Mesothelial cell of epicardium (in vitro differentiated cells): ENCODE measurements at regions not wholly inside any gene's neighbourhood (a gene's known extent, or its start where the extent isn't known, plus 50 kb on each side); places are given as distances from the start of the nearest gene placed in this dataset.
"Not testable (repeated sequence)": the region's sequence is repeated elsewhere in the genome, so short reads cannot be mapped to it uniquely, and the experiment has no call there.

Source experiments
- DNase-seq, 2 experiments: peaks; one replicate each; pipeline ENCODE4 v3.0.0; 2021; ENCODE audit warnings: low spot score in 2 of 2; ENCODE audit not compliant: unreplicated experiment in 2 of 2
- H3K27ac Mint-ChIP-seq: 2 replicates; pipeline ENCODE4 v1.8.0; 2021; ENCODE audit warnings: mixed read lengths
- H3K27me3 Mint-ChIP-seq: 2 replicates; pipeline ENCODE4 v1.8.0; 2021; ENCODE audit warnings: low read depth, mixed read lengths
- H3K36me3 Mint-ChIP-seq: 2 replicates; pipeline ENCODE4 v1.8.0; 2021; ENCODE audit warnings: mixed read lengths
- H3K4me1 Mint-ChIP-seq: 2 replicates; pipeline ENCODE4 v1.8.0; 2021; ENCODE audit warnings: mixed read lengths
- H3K4me3 Mint-ChIP-seq: 2 replicates; pipeline ENCODE4 v1.8.0; 2021; ENCODE audit warnings: mild to moderate bottlenecking, moderate library complexity, mixed read lengths
- H3K9me3 Mint-ChIP-seq: 2 replicates; pipeline ENCODE4 v1.8.0; 2021; ENCODE audit warnings: mixed read lengths
- CTCF ChIP-seq: fragments of 200-600 bp; sonication (generic); IDR thresholded peaks from one replicate; pipeline ENCODE4 v1.5.0; 2021; ENCODE audit warnings: antibody characterized with exemption; ENCODE audit not compliant: unreplicated experiment

- Mint-ChIP-seq H3K27me3 (no peaks in the 10 kb centered on the region), H3K4me1 (peaks cover 9% of the 10 kb centered on the region), H3K27ac (no peak overlapping the region), H3K9me3 (no peaks in the 10 kb centered on the region), H3K4me3 (no peak overlapping the region), H3K36me3 (no peaks in the 10 kb centered on the region)
- DNase-seq: no peak
- TF ChIP-seq CTCF: no peak
Measured at GRCh38 chr14:56998728-56999127, 188.4 kb upstream of the OTX2 start.

DNA sequence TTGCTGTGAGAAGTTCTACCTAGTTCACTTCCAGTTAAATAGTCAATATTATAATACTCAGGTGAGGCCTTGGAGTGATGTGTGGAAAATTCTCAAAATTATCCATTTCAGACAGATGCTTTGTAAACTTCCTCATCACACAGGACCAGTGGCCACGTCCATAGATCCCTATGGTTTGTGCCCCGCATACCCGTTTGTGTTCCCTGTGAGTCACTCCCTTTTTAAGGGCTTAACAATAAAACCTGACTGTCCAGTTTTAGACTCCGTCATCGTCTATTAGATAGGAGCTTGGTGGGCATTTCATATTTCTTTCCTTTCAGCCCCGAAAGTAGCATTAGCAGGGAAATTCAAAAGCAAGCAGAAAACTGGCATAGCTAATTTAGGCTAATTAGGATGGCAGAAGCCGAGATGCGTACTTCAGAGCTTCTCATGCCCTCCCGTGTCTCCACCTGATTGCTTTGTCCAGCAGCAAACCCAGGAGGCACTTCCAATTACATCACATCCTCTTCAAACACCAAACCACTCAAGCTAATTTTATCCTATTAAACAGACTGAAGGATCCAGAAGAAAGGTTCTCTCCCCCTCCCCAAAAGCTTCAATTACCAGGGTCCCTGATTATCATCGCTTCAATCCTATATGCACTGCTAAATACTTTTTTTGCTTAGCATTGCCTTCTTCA is 186.6 kb upstream of the OTX2 start:
- peaks cover 9% of the 10 kb centered on the region for H3K4me1 Mint-ChIP-seq
- DNase-seq: no peak
- H3K4me3 Mint-ChIP-seq: no peak overlapping the region
- H3K27me3 Mint-ChIP-seq: no peaks in the 10 kb centered on the region
- TF ChIP-seq CTCF: no peak
- no peak overlapping the region for H3K27ac Mint-ChIP-seq
- H3K9me3 Mint-ChIP-seq: no peaks in the 10 kb centered on the region
- no peaks in the 10 kb centered on the region for H3K36me3 Mint-ChIP-seq

GRCh38 chr14:56995010-56995409 is 184.7 kb upstream of the OTX2 start:
- Mint-ChIP-seq H3K9me3 (peaks cover 5% of the 10 kb centered on the region), H3K27ac (no peak overlapping the region), H3K36me3 (no peaks in the 10 kb centered on the region), H3K27me3 (no peaks in the 10 kb centered on the region), H3K4me1 (peaks cover 9% of the 10 kb centered on the region), H3K4me3 (no peak overlapping the region)
- no peak for TF ChIP-seq CTCF
- no peak for DNase-seq

GRCh38 chr14:56992332-56992820 is 182.1 kb upstream of the OTX2 start:
- H3K27me3 Mint-ChIP-seq: no peaks in the 10 kb centered on the region

GRCh38 chr14:56990991-56991627 is 180.8 kb upstream of the OTX2 start:
- DNase-seq, H3K4me3 Mint-ChIP-seq, H3K36me3 Mint-ChIP-seq, H3K27me3 Mint-ChIP-seq, H3K27ac Mint-ChIP-seq, H3K9me3 Mint-ChIP-seq, H3K4me1 Mint-ChIP-seq: not testable (repeated sequence)

More at GRCh38 chr14:56992332-56992820, 182.1 kb upstream of the OTX2 start:
- Mint-ChIP-seq H3K36me3 (no peaks in the 10 kb centered on the region), H3K4me3 (no peak overlapping the region), H3K27ac (no peak overlapping the region), H3K4me1 (peaks cover 9% of the 10 kb centered on the region), H3K9me3 (peaks cover 5% of the 10 kb centered on the region)
- no peak for TF ChIP-seq CTCF
- DNase-seq: no peak

- no peak overlapping the region for H3K4me3 Mint-ChIP-seq
- DNase-seq: no peak
- H3K27me3 Mint-ChIP-seq: no peaks in the 10 kb centered on the region
- H3K36me3 Mint-ChIP-seq: no peaks in the 10 kb centered on the region
- no peak for TF ChIP-seq CTCF
- no peak overlapping the region for H3K27ac Mint-ChIP-seq
- no peaks in the 10 kb centered on the region for H3K4me1 Mint-ChIP-seq
- H3K9me3 Mint-ChIP-seq: peaks cover 5% of the 10 kb centered on the region
Measured at GRCh38 chr14:56989359-56989758, 179.1 kb upstream of the OTX2 start.
